Embryonic facial prominence (tissue), 1 donor: ENCODE measurements at regions not wholly inside any gene's neighbourhood (a gene's known extent, or its start where the extent isn't known, plus 50 kb on each side); places are given as distances from the start of the nearest gene placed in this dataset.
"Not testable (repeated sequence)": the region's sequence is repeated elsewhere in the genome, so short reads cannot be mapped to it uniquely, and the experiment has no call there.

Experiments used
- DNase-seq: peaks from one replicate; pipeline ENCODE4 v3.0.0-alpha.2; 2016; ENCODE audit errors: extremely low spot score

DNA sequence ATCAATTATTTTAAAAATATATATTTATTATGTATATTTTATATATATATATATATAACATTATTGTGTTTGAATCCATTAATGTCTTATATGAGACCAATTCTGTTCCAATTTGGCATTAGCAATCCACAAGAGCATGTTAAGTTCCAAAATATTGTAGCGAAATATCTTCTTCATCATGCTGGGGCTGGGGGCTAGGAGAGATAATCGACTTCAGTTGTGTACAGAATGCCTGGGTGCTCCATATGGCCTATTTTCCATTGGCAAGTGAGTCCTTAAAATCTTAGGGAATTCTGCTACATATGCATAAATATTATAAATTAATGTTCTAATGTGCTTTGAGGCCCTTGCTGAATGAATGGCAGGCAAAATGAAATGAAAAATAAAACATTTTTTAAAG, 117.7 kb downstream of the PCDH7 start:
- no peak for DNase-seq

DNA sequence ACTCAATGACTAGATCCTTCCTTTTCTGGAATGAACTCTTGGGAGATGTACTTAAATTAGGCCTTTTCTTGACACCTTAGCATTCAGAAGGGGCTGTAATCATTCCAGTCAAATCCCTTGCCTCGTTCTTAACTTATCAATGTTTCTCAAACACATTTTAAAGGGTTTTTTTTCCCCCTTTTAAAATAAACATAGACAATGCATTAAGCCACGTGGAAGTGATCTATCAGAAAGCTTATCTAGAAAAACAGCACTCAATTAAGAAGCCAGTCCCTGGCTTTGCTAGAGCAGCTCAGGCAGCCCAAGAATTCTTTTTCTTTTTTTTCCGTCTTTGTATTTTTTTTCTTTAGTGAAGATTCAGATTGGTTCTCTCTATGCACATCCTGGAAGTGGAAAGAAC, 118.2 kb downstream of the PCDH7 start:
- DNase-seq: no peak

DNA sequence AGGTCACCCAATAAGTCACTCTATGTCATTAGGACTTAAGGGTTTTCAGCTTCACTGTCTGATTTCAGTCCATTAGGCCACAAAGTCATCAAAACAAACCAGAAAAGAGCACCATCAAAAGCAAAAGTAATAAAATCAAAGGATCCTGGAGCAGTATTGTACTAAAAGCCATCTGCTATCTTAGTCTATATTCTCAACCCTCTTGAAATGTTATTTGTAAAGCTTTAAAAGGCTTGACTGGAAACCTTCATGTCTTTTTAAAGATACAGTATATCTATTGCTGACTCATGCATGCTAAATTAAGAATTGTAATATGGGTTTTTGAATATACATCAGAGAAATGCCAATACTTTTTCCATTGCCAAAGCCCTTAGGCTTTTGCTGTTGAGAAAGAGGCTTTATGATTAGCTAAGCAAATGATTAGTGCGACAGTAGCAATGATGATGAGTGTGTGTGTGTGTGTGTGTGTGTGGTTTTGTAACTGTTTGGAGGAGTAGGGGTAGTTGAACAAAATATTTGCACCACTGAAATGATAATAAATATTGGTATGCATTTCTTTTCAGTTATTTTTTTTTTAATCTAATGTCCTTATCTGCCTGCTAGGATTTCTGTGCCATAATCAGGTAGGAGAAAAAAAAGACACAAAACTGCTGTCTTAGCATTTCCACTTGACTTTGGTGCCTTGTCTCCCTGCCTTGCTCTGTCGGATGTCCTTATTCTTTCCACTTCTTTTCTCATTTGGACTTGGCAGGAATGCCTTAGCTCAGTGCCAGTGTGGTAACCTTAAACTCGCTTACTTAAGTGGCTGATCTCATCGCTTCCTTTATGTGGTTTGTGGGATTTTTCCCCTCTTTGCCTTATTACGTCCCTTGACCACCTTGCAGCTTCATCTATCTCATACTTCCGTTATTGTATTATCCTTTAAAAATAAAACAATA, 119.7 kb downstream of the PCDH7 start:
- no peak for DNase-seq

DNA sequence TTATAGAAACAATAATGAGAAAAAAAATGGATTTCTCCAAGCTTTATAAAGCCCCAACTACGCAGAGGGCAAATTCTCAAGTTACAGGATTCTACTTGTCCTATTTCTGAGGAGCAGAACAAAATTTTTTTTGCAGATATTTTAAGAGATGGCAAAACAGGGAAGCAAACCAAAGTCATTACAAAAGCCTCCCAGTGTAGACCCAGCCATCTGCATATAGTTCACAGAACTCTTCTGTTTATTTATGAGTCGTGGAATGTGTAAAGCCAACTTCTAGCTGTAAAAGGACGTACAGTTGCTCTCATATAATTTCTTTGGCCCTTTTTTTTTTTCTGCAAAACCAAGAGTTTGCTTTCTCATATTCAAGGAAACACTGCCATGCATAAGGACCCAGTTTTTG, 120.4 kb downstream of the PCDH7 start:
- no peak for DNase-seq

DNA sequence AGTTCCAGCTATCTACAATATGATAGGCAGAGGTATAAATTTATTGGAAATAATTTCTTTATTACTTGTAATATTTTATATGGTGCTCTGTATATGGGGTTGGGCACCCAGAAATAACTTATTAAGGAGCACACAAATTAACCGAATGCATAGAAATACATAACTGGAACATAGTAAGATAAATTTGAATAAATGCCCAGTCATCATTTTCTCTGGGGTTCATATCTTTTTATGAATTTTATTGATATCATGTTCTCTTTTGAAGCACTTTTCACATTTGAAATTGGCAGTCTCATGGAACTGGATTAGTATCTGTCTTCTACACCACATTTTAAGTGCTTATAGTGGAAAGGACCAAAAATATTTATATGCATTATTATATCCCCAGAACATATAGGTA, 122.0 kb downstream of the PCDH7 start:
- no peak for DNase-seq

DNA sequence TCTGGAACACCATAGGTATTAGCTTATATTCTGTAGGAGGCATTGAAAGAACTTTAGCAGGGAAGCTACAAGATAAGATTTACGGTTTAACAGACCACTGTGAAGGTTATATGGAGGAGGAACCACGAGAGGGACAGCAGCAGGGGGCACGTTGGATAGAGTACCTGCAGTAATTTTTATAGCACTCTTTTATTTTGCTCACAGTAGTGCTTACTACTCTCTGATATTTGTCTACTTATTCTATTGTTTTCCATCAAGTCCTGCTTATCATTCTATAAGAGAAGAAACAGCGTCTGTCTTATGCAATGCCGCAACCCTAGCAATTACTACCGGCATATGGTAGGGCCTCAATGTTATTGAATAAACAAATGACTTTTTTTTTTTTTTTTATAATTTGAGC, 122.5 kb downstream of the PCDH7 start:
- no peak for DNase-seq

DNA sequence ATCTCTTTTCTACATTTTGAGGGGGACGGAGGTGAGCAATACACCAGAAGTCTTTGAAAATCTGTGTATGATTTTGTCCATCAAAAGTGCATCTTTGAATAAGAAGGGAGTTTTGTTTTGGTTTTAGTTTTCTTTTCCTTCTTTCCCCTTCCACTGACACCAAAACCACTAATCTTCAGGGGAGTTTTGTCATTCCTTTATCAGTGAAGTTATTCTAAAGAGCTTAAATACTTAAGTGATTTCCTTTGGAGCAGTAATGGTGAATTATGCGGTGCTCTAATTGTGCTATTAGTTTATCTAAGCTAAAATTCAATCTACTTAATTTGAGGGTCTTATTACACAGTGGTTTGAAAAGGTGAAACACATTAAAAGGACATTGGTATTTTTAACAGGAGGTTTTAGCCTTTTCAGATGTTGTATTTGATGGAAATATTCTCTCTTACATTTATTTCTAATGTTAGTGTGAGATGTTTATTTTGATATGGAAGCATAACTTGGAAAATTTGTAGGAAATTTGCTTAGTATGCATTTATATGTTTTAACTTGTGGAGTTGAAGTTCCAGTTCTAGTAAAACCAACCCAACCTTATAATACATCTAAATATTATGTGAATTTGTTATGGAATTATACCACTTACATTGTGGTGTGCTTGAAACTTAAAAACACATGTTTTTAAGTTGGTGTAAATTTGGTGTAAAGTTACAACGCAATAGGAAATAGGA, 124.9 kb downstream of the PCDH7 start:
- no peak for DNase-seq

DNA sequence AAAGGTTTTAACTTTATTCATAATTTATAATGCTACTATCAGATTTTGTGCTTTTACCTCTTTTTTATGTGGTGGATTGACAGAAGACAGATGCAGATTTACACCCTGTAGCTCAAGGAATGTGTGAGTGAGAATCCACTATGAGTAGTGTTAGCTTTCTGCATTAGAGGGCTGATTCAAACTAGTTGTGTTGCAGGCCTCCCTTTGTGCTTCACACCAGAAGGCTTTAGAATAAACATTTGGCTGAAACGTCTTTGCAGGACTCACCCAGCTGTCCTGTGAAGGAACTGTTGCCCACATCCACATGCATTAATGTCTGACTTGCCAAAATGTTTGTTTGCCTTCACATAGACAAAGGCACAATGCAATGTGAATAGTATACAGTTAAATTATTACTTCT, 127.0 kb downstream of the PCDH7 start:
- DNase-seq: no peak

DNA sequence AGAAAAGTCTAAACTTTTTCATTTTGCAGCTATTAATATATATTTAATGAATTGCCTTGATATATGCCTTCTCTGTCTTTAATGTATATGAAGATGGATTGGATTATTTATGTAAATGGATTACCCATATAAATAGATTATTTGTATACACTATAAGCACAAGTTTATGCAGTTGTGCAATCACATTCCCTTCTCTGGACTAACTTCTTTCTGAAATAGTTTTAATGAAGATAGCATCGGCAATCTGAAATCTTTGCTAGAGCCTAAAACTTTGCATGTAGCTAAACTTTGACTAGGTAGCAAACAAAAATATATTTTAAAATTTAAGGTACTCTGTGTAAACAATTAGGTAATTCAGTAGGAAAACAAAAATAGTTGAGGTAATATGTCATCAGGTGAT, 127.8 kb downstream of the PCDH7 start:
- DNase-seq: no peak

DNA sequence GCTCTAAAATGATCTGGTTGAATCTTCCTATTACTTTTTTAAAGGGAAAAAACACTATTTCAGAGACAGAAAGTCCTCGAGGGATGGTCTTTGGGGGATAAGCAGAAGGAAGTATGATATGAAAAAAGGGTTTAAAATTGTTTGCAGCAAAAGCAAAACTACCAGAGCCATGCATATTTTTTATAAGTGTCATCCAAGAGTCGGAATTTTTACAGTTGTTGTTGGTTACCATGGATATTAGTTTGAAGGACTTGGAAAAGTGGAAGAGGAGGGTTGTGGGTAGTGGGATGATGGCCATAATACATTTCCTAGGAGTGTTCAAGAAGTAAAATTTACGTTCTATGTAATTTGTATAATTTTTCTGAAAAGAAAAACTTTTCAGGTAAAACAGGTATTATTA, 134.4 kb downstream of the PCDH7 start:
- DNase-seq: no peak

DNA sequence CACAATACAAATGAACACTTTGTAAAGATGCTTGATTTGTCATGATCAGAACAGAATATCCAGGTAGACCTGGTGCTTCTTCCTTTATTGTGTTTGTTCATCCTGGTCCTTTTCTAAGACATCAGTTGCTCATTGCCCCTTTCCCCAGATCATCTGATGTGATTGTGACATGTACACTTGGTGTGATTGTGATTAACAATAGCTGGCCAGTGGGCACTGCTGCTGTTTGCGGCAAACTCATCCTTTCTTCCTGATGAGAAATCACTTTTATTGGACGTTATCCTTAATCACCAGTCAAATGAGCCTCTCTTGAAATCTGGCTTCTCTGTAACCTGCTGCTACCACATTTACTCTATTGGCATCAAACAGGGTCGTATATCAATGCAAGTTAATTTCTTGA, 135.1 kb downstream of the PCDH7 start:
- DNase-seq: no peak

DNA sequence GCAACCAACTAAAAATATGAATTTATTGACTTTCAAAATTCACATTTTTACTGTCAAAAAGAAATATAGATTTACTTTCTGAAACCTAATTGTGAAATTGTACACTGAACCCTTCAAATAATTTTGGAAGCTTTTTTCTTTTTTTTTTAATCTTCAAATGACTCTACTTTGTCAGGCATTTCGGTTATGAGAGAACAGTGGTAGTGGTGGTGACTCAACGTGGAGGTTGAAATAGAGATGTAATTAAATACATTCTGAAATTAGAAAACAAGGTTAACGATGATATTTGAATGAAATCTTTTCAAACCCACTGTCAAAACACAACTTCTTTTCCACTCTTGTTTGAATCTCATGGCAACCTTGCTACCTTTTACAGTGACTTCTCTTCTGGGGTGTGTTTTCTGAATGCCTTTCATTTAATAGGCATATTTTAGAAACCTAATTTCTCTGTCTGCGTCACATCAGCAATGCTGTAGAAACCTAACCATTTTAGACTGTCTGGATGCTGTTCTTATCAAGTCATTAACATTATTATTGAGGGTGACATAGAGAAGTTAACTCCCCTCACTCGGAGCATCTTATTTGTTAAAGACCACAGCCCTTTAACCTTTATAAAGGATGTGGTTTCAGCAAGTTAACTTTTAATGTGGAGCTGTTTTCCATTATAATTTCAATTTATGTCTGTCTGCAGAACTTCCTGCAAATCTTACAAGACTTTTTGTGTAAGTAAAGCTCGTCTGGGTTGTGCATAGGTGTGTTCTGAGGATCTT, 136.8 kb downstream of the PCDH7 start:
- no peak for DNase-seq

DNA sequence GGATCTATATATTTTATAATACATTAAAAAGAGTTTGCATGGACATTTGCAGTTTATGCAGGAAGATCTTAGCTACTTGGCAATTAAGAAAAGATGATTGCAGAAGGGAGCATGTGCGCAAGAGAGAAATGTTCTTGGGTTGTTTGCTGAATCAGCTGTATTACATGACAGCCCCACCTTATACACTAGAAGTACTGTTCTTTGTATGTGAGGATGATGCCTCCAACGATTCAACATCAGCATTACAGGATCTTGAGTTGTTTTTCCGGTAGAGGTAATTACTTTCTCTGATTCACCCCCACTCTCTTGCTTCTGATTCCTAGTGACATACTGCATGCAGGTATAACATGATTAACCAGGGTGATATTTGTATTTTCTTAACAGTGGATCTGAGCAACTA, 140.8 kb downstream of the PCDH7 start:
- DNase-seq: no peak

DNA sequence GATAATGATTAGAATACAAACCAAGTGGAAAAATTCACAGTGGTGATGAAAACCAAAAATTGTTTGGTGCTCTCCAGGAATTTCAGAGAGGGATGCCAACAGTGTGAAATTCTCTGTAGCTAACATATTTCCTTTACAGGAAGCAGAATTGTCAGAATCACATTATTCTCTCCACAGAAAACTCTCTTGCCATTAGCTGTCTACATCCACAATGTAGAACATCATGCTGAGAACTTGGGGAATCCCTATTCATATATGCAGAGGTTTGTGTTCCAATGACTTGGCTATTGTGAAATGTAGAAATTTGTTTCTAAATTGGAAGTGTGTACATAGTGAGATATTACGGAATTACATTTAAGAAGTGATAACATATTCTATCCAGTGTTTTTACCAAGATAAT, 142.0 kb downstream of the PCDH7 start:
- DNase-seq: no peak

DNA sequence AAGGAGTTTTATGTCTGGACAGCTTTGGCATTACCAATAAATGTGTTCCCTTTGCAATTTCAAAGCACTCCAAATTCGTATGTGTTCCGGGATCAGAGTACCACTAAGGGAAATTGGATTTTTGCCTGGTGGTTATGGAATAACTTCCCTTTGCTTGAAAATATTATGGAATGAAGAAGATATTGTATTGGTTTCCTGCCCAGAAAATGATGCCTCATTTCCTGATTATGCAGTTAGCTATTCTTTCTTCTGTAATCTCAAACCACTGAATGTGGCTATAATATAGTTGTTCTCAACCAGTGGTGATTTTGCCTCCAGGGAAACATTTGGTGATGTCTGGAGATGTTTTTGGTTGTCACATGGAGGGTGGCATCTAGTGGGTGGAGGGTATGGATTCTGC, 142.9 kb downstream of the PCDH7 start:
- DNase-seq: no peak

DNA sequence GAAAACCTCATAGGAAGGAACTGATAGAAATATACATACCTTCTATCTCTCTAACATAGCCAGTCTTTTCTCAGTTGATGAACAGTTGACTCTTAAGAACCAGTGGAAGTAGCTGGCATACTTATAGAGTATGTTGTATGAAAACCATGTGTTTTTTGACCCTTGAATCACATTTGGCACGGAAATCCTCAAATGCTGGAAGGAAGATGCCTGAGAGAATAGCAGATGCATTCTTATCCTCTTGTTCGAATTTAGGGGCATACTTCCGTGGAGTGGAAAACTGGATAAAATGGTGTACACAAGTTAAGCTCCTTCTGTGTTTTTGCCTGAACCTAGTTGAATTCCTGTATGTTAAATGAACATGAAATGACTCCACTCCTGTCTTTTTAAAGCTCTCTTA, 145.5 kb downstream of the PCDH7 start:
- DNase-seq: no peak

DNA sequence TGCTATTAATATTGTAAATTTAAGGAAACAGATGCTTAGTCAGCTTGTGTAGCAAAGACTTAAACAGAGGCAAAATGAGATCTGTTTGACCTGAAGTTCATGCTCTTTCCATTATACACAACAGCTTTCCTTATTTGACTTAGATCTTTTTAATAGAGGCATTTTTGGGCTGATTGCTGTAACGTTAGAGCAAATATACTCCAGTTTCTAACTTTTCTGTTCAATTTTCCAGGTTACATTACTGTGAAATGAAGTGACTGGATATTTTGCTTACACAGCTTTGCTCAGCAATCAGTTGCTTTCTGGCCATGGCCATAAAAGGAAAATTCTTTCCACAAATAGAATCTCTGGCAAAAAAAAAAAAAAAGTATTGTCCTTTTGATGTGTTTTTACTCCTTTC, 146.2 kb downstream of the PCDH7 start:
- DNase-seq: no peak

DNA sequence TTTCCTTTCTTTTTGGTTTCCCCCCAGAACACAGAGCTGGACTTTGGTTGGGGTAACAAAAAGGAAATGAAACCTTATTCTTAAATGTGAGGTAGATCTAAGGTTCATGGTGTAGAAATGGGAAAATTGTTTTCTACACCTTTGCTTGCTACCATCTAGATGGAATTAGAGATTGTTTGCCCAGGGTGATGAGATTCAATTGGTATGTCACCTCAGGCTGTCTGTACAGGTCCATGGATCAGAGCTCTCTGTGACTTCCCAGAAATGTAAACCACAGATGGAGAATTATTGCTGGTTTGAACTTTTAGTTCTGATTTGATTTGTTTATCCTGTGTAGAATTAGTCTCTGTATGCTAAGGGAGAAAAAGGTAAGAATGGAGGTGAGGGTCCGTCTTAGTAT, 146.7 kb downstream of the PCDH7 start:
- DNase-seq: no peak

DNA sequence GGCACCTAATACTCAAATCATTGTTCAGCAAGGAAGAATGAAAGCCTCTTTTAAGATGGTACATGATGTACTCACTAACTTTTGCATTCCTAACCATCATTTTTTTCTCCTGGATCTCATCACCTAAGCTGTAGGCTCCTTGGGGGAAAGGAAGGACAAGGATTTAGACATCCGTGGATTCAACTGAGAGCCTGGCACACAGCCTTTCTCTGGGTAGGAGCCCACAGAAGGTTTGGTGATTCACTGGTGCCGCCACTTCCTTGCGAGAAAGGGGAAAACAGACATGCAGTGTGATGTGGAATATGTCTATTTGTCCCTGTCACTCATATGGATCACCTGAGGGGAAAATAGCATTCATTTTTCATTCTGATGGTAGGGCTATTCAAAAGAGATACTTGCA, 147.3 kb downstream of the PCDH7 start:
- no peak for DNase-seq

DNA sequence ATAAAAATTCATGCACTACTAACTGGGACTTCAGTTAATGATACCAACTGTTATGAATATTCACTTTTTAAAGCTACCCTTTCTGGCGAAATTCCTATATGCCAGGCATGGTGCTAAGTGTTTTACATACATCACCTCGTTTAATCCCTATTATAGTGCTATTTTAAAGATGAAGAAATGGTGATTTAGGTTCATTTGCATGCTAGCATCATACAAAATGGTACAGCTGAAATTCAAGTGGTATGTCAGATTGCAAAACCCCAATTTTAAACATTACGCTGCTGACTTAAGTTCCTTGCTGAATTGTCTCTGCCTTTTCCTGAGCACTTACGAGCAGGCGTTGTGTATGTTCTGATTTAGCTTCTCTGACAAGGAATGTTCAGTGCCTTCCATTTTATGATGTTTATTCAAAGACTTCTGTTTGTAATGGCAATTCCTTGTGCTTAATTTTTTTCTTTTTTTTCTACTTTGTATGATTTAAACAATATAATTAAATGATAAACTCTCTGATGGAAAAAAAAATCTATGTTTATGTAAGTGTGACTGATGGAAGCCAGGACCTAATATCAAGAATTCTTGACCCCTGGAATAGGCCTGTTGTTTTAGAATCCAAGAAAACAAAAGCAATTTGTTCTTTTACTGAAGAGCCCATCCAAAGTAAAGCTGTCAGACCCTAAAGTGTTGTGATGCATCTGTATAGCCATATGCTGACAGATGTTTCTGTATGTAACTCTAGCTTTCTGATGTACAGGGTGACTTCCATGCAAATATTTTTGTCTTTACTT, 148.1 kb downstream of the PCDH7 start:
- DNase-seq: no peak

DNA sequence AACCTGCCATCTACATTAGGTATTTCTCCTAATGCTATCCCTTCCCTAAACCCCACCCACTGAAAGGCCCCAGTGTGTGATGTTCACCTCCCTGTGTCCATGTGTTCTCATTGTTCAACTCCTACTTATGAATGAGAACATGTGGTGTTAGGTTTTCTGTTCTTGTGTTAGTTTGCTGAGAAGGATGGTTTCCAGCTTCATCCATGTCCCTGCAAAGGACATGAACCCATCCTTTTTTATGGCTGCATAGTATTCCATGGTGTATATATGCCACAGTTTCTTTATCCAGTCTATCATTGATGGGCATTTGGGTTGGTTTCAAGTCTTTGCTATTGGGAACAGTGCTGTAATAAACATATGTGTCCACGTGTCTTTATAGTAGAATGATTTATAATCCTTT, 149.2 kb downstream of the PCDH7 start:
- not testable (repeated sequence) for DNase-seq

DNA sequence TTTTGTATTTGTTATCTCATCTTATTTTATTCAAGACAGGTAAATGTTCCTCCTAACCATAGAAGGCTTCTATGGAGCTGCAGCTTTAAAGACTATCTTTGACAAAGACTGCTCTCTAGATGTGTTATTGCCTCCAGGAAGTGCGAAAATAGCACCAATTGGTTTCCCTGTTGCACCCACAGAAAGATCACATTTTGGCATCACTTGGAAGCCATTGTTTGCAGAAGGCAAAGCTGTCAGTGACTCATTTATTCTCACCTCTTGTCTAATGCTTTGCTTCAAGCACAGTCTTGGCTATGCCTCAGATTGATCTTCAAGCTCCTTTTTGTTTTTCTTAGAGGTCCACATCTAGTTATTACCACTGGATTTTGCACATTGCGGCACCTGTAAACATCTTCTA, 150.3 kb downstream of the PCDH7 start:
- no peak for DNase-seq
